Neural cell (in vitro differentiated cells): ENCODE measurements at regions not wholly inside any gene's neighbourhood (a gene's known extent, or its start where the extent isn't known, plus 50 kb on each side); places are given as distances from the start of the nearest gene placed in this dataset.

Source experiments
- H2AFZ ChIP-seq: fragments of 200-600, 300-800 bp; sonication (generic), shearing (Covaris generic); 2 replicates; pipeline ENCODE4 v1.6.0; 2014; ENCODE audit warnings: low read depth, mild to moderate bottlenecking, antibody characterized with exemption, low read length, moderate library complexity
- H3F3A ChIP-seq: fragments of 200-600 bp; shearing (Covaris generic); 2 replicates; pipeline ENCODE4 v1.6.1; 2016; ENCODE audit warnings: mild to moderate bottlenecking, moderate library complexity, mixed read lengths, antibody characterized with exemption, low read length; ENCODE audit not compliant: insufficient read depth, poor library complexity, severe bottlenecking
- H3K27ac ChIP-seq: fragments of 200-600, 300-800 bp; sonication (generic), shearing (Covaris generic); 2 replicates; pipeline ENCODE4 v1.5.1; 2014; ENCODE audit warnings: mild to moderate bottlenecking, low read length, moderate library complexity
- H3K27me3 ChIP-seq: fragments of 300-800, 200-600 bp; sonication (generic), shearing (Covaris generic); 2 replicates; pipeline ENCODE4 v1.6.0; 2014; ENCODE audit warnings: mild to moderate bottlenecking, low read depth, low read length, moderate library complexity; ENCODE audit not compliant: insufficient read depth
- H3K36me3 ChIP-seq: fragments of 300-800, 200-600 bp; sonication (generic), shearing (Covaris generic); 2 replicates; pipeline ENCODE4 v1.5.1; 2014; ENCODE audit warnings: mild to moderate bottlenecking, antibody characterized with exemption, low read length, moderate library complexity; ENCODE audit not compliant: insufficient read depth
- H3K4me2 ChIP-seq: fragments of 300-800, 200-600 bp; sonication (generic), shearing (Covaris generic); 2 replicates; pipeline ENCODE4 v1.6.0; 2014; ENCODE audit warnings: mild to moderate bottlenecking, low read length
- H3K4me3 ChIP-seq: fragments of 300-800, 200-600 bp; sonication (generic), shearing (Covaris generic); 2 replicates; pipeline ENCODE4 v1.5.1; 2014; ENCODE audit warnings: mild to moderate bottlenecking, low read length, moderate library complexity
- H3K79me2 ChIP-seq: fragments of 200-600 bp; shearing (Covaris generic); replicated peaks from 2 replicates; pipeline ENCODE4 v1.6.0; 2014; ENCODE audit warnings: mild to moderate bottlenecking, low read length, moderate library complexity; ENCODE audit not compliant: insufficient read depth
- H3K9ac ChIP-seq: fragments of 300-800, 200-600 bp; sonication (generic), shearing (Covaris generic); 2 replicates; pipeline ENCODE4 v1.6.1; 2016; ENCODE audit warnings: mild to moderate bottlenecking, low read length, mixed read lengths
- H3K9me2 ChIP-seq: fragments of 200-600 bp; shearing (Covaris generic); 2 replicates; pipeline ENCODE4 v1.6.1; 2016; ENCODE audit warnings: mild to moderate bottlenecking, low read length, mixed read lengths; ENCODE audit not compliant: insufficient read depth
- H3K9me3 ChIP-seq: fragments of 200-600, 300-800 bp; sonication (generic), shearing (Covaris generic); 2 replicates; pipeline ENCODE4 v1.6.1; 2016; ENCODE audit warnings: mild to moderate bottlenecking, mixed run types, low read length, moderate library complexity, mixed read lengths
- H4K20me1 ChIP-seq: fragments of 200-600 bp; shearing (Covaris generic); 2 replicates; pipeline ENCODE4 v1.6.1; 2016; ENCODE audit warnings: mild to moderate bottlenecking, mixed run types; ENCODE audit not compliant: insufficient read depth
- EP300 ChIP-seq: fragments of 450-650 bp; conservative IDR thresholded peaks from 2 replicates; pipeline ENCODE4 v1.6.1; 2014; ENCODE audit warnings: antibody characterized with exemption, mild to moderate bottlenecking, moderate library complexity; ENCODE audit not compliant: poor library complexity, severe bottlenecking
- EZH2 ChIP-seq: fragments of 200-600, 300-800 bp; shearing (Covaris generic), sonication (generic); IDR thresholded peaks from 2 replicates; pipeline ENCODE4 v1.6.1; 2014; ENCODE audit warnings: antibody characterized with exemption, low read length, borderline replicate concordance, mild to moderate bottlenecking; ENCODE audit not compliant: insufficient read depth, poor library complexity, severe bottlenecking
- MXI1 ChIP-seq: fragments of 450-650 bp; conservative IDR thresholded peaks from 2 replicates; pipeline ENCODE4 v1.6.1; 2014; ENCODE audit warnings: antibody characterized with exemption, mild to moderate bottlenecking; ENCODE audit not compliant: poor library complexity, severe bottlenecking
- POLR2AphosphoS5 ChIP-seq: IDR thresholded peaks from 2 replicates; pipeline ENCODE4 v1.6.1; 2012
- RAD21 ChIP-seq: fragments of 450-650 bp; conservative IDR thresholded peaks from 2 replicates; pipeline ENCODE4 v1.6.1; 2014; ENCODE audit warnings: antibody characterized with exemption, mild to moderate bottlenecking, moderate library complexity
- REST ChIP-seq: IDR thresholded peaks from 2 replicates; pipeline ENCODE4 v1.6.1; 2012; ENCODE audit warnings: borderline replicate concordance
- SMC3 ChIP-seq: fragments of 450-650 bp; conservative IDR thresholded peaks from 2 replicates; pipeline ENCODE4 v1.6.1; 2014; ENCODE audit warnings: antibody characterized with exemption, mild to moderate bottlenecking, moderate library complexity; ENCODE audit not compliant: poor library complexity
- TAF1 ChIP-seq: IDR thresholded peaks from 2 replicates; pipeline ENCODE4 v1.6.1; 2012; ENCODE audit warnings: low read depth
- TF ChIP-seq, protein P1 (sequence below): fragments of 450-650 bp; IDR thresholded peaks from 2 replicates; pipeline ENCODE4 v1.5.1; 2014; ENCODE audit warnings: antibody characterized with exemption, mild to moderate bottlenecking, moderate library complexity; ENCODE audit not compliant: poor library complexity, severe bottlenecking

GRCh38 chr5:159775890-159776289 lies 140.4 kb upstream of the ADRA1B start:
- H3K27ac ChIP-seq: no peak overlapping the region

GRCh38 chr5:159777049-159777660 lies 139.1 kb upstream of the ADRA1B start:
- Histone ChIP-seq H4K20me1 (no peaks in the 10 kb centered on the region), H3K4me3 (no peak overlapping the region), H3K9me2 (no peaks in the 10 kb centered on the region), H3K27ac (no peak overlapping the region), H3K36me3 (no peaks in the 10 kb centered on the region), H3K79me2 (no peaks in the 10 kb centered on the region), H2AFZ (no peak overlapping the region), H3K9me3 (no peaks in the 10 kb centered on the region), H3K9ac (no peak overlapping the region), H3F3A (no peaks in the 10 kb centered on the region), H3K4me2 (no peak overlapping the region), H3K27me3 (peaks cover 17% of the 10 kb centered on the region)
- no peak for TF ChIP-seq POLR2AphosphoS5
- no peak for TF ChIP-seq TAF1

More at GRCh38 chr5:159775890-159776289, 140.4 kb upstream of the ADRA1B start:
- no peak overlapping the region for H3K4me3 ChIP-seq
- peaks cover 17% of the 10 kb centered on the region for H3K27me3 ChIP-seq
- H3F3A ChIP-seq: no peaks in the 10 kb centered on the region
- H2AFZ ChIP-seq: no peak overlapping the region
- no peaks in the 10 kb centered on the region for H3K9me2 ChIP-seq
- H3K36me3 ChIP-seq: no peaks in the 10 kb centered on the region
- TF ChIP-seq, protein P1, sequence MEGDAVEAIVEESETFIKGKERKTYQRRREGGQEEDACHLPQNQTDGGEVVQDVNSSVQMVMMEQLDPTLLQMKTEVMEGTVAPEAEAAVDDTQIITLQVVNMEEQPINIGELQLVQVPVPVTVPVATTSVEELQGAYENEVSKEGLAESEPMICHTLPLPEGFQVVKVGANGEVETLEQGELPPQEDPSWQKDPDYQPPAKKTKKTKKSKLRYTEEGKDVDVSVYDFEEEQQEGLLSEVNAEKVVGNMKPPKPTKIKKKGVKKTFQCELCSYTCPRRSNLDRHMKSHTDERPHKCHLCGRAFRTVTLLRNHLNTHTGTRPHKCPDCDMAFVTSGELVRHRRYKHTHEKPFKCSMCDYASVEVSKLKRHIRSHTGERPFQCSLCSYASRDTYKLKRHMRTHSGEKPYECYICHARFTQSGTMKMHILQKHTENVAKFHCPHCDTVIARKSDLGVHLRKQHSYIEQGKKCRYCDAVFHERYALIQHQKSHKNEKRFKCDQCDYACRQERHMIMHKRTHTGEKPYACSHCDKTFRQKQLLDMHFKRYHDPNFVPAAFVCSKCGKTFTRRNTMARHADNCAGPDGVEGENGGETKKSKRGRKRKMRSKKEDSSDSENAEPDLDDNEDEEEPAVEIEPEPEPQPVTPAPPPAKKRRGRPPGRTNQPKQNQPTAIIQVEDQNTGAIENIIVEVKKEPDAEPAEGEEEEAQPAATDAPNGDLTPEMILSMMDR: no peak
- TF ChIP-seq SMC3 (no peak), EP300 (no peak), MXI1 (no peak), RAD21 (no peak), POLR2AphosphoS5 (no peak), TAF1 (no peak), REST (no peak), EZH2 (no peak)
- no peak overlapping the region for H3K9ac ChIP-seq
- H4K20me1 ChIP-seq: no peaks in the 10 kb centered on the region
- no peaks in the 10 kb centered on the region for H3K9me3 ChIP-seq
- H3K79me2 ChIP-seq: no peaks in the 10 kb centered on the region
- no peak overlapping the region for H3K4me2 ChIP-seq

GRCh38 chr5:159779481-159779880 lies 136.8 kb upstream of the ADRA1B start:
- TF ChIP-seq, protein P1: no peak
- no peak for TF ChIP-seq POLR2AphosphoS5
- no peak for TF ChIP-seq EZH2
- no peak for TF ChIP-seq SMC3
- H3K9me3 ChIP-seq: no peaks in the 10 kb centered on the region
- no peak overlapping the region for H2AFZ ChIP-seq
- H3K79me2 ChIP-seq: no peaks in the 10 kb centered on the region
- H3F3A ChIP-seq: no peaks in the 10 kb centered on the region
- H3K4me3 ChIP-seq: no peak overlapping the region
- no peaks in the 10 kb centered on the region for H3K36me3 ChIP-seq
- H3K4me2 ChIP-seq: no peak overlapping the region
- no peaks in the 10 kb centered on the region for H3K9me2 ChIP-seq
- H3K27ac ChIP-seq: no peak overlapping the region
- no peaks in the 10 kb centered on the region for H4K20me1 ChIP-seq
- no peak overlapping the region for H3K9ac ChIP-seq
- no peaks in the 10 kb centered on the region for H3K27me3 ChIP-seq
